RWPE2 (cell line): ENCODE measurements at regions not wholly inside any gene's neighbourhood (a gene's known extent, or its start where the extent isn't known, plus 50 kb on each side); places are given as distances from the start of the nearest gene placed in this dataset.

Source experiments
- ATAC-seq: fragments of 200-7000 bp; cut with Tn5 transposase; 3 replicates; pipeline ENCODE4 v1.9.1; 2021; ENCODE audit warnings: low read depth
- DNase-seq: peaks from one replicate; pipeline ENCODE4 v3.0.0-alpha.2; 2020; ENCODE audit warnings: low spot score
- H3K27ac ChIP-seq: fragments of 450-650 bp; 2 replicates; pipeline ENCODE4 v1.5.1; 2017; ENCODE audit warnings: mild to moderate bottlenecking; ENCODE audit not compliant: poor library complexity, severe bottlenecking
- H3K27me3 ChIP-seq: fragments of 250-450 bp; sonication (Bioruptor Pico); 2 replicates; pipeline ENCODE4 v1.5.1; 2021; ENCODE audit warnings: mild to moderate bottlenecking, moderate library complexity; ENCODE audit not compliant: insufficient read depth, poor library complexity, severe bottlenecking
- H3K36me3 ChIP-seq: fragments of 250-450 bp; sonication (Bioruptor Pico); 2 replicates; pipeline ENCODE4 v1.5.1; 2020; ENCODE audit warnings: low read depth, mild to moderate bottlenecking, moderate library complexity
- H3K4me1 ChIP-seq: fragments of 250-450 bp; sonication (Bioruptor Pico); 2 replicates; pipeline ENCODE4 v1.5.1; 2021; ENCODE audit warnings: mild to moderate bottlenecking, moderate library complexity; ENCODE audit not compliant: insufficient read depth, poor library complexity, severe bottlenecking
- H3K4me3 ChIP-seq: fragments of 250-450 bp; sonication (Bioruptor Pico); 2 replicates; pipeline ENCODE4 v1.5.1; 2021; ENCODE audit warnings: mild to moderate bottlenecking, moderate library complexity; ENCODE audit not compliant: severe bottlenecking
- H3K9me3 ChIP-seq: fragments of 250-450 bp; sonication (Bioruptor Pico); 2 replicates; pipeline ENCODE4 v1.5.1; 2021; ENCODE audit warnings: mild to moderate bottlenecking, moderate library complexity; ENCODE audit not compliant: severe bottlenecking
- TF ChIP-seq, protein P1 (sequence below): fragments of 450-650 bp; IDR thresholded peaks from one replicate; pipeline ENCODE4 v1.5.1; 2017; ENCODE audit warnings: mild to moderate bottlenecking, moderate library complexity; ENCODE audit not compliant: poor library complexity, severe bottlenecking

DNA sequence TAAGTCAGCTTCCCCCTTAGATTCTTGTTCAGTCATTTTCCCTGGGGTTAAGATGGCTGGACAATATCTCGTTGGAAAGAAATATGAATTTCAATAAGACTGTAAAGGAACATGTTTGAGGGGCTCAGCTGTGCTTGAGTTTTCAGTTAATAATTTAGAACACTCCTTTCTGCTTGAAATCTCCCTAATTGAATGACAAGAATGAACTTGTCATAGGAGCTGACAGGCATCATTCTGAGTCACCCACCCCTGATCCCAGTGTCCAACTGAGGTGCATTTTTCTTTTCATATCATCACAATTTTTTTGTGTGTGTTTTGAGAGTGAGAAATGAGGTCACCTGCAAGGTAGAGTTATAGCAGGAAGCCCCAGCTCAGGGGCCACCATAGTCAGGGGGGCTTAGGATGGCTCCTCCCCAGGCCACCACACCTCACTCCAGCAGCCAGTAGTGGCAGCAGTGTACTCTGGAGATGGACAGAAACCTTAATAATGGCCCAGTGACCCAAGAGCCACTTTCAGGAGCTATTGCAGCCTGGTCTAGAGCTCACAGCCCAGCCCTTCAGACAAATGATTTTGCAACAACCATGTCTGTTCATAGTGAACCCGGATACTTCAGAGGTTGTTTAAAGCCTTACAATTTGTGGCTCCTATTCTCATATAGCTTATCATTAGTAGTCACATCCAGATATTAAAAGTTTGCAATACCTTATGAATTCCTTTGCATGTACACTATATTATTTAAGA, 174.5 kb downstream of the MAIP1 start:
- Histone ChIP-seq H3K9me3 (no peaks in the 10 kb centered on the region), H3K36me3 (no peaks in the 10 kb centered on the region), H3K27me3 (no peaks in the 10 kb centered on the region), H3K4me1 (peaks cover 18% of the 10 kb centered on the region), H3K4me3 (no peak overlapping the region), H3K27ac (peak overlapping the region; percentile 34)
- TF ChIP-seq, protein P1, sequence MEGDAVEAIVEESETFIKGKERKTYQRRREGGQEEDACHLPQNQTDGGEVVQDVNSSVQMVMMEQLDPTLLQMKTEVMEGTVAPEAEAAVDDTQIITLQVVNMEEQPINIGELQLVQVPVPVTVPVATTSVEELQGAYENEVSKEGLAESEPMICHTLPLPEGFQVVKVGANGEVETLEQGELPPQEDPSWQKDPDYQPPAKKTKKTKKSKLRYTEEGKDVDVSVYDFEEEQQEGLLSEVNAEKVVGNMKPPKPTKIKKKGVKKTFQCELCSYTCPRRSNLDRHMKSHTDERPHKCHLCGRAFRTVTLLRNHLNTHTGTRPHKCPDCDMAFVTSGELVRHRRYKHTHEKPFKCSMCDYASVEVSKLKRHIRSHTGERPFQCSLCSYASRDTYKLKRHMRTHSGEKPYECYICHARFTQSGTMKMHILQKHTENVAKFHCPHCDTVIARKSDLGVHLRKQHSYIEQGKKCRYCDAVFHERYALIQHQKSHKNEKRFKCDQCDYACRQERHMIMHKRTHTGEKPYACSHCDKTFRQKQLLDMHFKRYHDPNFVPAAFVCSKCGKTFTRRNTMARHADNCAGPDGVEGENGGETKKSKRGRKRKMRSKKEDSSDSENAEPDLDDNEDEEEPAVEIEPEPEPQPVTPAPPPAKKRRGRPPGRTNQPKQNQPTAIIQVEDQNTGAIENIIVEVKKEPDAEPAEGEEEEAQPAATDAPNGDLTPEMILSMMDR: no peak
- no peak for DNase-seq
- ATAC-seq: peak; percentile 85

DNA sequence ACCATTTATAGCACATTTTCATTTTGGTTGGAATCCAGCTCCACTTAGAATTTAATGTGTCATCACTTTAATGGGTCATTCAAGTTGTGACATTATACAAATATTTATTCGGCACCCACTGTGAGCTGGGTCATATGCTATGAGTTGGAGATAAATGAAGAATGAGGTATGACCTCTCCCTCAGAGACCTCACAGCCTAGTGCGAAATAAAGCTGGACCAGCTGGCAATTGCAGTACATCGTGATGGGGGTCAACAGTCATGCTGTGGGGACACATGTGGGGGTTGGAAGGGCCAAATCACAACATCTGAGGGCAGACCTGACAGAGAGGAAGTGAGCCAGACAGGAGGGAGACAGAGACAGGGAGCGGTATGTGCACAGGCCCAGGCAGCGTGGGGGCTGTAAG, 175.4 kb downstream of the MAIP1 start:
- H3K4me3 ChIP-seq: no peak overlapping the region
- H3K36me3 ChIP-seq: no peaks in the 10 kb centered on the region
- H3K27me3 ChIP-seq: no peaks in the 10 kb centered on the region
- ATAC-seq: no peak
- DNase-seq: no peak
- peak overlapping the region; percentile 34 for H3K27ac ChIP-seq
- no peaks in the 10 kb centered on the region for H3K9me3 ChIP-seq
- TF ChIP-seq, protein P1: no peak
- H3K4me1 ChIP-seq: peaks cover 18% of the 10 kb centered on the region

DNA sequence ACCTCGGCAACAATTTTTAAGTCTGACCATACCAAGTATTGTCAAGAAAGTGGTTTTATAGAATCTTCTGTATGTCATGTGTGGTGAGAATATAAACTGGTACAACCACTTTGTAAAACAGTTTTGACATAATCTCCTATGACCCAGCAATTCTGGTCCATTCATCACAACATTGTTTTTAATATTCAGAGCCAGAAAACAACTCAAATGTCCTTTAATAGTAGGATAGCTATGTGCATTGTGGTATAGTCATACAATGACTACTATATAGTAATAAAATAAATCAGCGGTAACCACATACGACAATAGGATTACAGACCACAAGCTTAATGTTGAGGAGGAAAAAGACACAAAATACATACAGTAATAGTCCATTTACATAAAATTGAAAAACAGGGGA, 175.2 kb upstream of the SPATS2L start:
- ATAC-seq (no peak), DNase-seq (no peak)
- H3K27ac ChIP-seq: peak overlapping the region; percentile 34
- TF ChIP-seq, protein P1: no peak
- no peaks in the 10 kb centered on the region for H3K27me3 ChIP-seq
- H3K4me1 ChIP-seq: peaks cover 18% of the 10 kb centered on the region
- no peaks in the 10 kb centered on the region for H3K36me3 ChIP-seq
- H3K4me3 ChIP-seq: no peak overlapping the region
- no peaks in the 10 kb centered on the region for H3K9me3 ChIP-seq

DNA sequence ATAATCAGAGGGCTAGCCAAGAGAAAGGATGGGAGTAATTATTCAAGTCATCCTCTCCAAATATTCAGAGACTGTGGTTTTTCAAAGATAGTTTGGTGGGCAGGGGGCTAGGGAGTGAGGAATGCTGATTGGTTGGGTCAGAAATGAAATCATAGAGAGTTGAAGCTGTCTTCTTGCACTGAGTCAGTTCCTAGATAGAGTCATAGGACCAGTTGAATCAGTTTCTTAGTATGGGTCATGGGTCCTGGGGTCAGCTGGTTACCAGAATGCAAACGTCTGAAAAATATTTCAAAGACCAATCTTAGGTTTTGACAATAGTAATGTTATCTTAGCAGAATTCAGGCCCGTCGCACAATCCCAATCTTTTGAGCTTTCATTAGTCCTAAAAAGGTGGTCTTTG, 171.4 kb upstream of the SPATS2L start:
- Histone ChIP-seq H3K4me3 (no peak overlapping the region), H3K27me3 (no peaks in the 10 kb centered on the region), H3K4me1 (peaks cover 9% of the 10 kb centered on the region), H3K27ac (no peak overlapping the region), H3K36me3 (no peaks in the 10 kb centered on the region), H3K9me3 (no peaks in the 10 kb centered on the region)
- TF ChIP-seq, protein P1: no peak
- ATAC-seq (no peak), DNase-seq (no peak)

DNA sequence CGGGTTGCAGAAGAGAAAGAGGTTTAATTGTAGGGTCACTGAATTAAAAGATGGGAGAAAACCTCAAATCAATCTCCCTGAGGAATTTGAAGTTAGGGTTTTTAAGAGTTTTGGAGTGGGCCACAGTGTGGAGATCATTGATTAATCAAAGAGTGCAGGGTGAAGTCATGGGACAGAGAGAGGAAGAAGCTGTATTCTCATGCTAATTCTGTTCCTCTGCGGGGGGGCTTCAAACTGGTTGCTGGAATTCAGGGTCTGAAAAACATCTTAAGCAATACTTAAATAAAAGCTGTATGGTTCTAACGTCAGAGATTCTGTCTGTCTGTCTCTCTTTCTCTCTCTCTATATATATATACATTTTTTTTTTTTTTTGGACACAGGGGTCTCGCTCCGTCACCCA, 169.8 kb upstream of the SPATS2L start:
- H3K4me3 ChIP-seq: no peak overlapping the region
- ATAC-seq: no peak

More for the DNA sequence above, 169.8 kb upstream of the SPATS2L start:
- H3K36me3 ChIP-seq: no peaks in the 10 kb centered on the region
- H3K27ac ChIP-seq: no peak overlapping the region
- TF ChIP-seq, protein P1: no peak
- DNase-seq: no peak
- no peaks in the 10 kb centered on the region for H3K4me1 ChIP-seq
- no peaks in the 10 kb centered on the region for H3K27me3 ChIP-seq
- no peaks in the 10 kb centered on the region for H3K9me3 ChIP-seq
